Endothelial cell of umbilical vein (primary cell): ENCODE measurements at regions not wholly inside any gene's neighbourhood (a gene's known extent, or its start where the extent isn't known, plus 50 kb on each side); places are given as distances from the start of the nearest gene placed in this dataset.

Source experiments
- EZH2 ChIP-seq: IDR thresholded peaks from 2 replicates; pipeline ENCODE4 v1.6.1; 2012; ENCODE audit warnings: borderline replicate concordance, low read depth, mild to moderate bottlenecking, moderate library complexity, low read length, inconsistent platforms; ENCODE audit not compliant: severe bottlenecking
- FOS ChIP-seq: IDR thresholded peaks from 2 replicates; pipeline ENCODE4 v1.6.1; 2011; ENCODE audit warnings: mild to moderate bottlenecking, low read length, moderate library complexity, borderline replicate concordance; ENCODE audit not compliant: insufficient read depth
- GATA2 ChIP-seq: IDR thresholded peaks from 2 replicates; pipeline ENCODE4 v1.7.0; 2011; ENCODE audit warnings: low read depth, mild to moderate bottlenecking, moderate library complexity, mixed read lengths, low read length; ENCODE audit not compliant: insufficient read length, insufficient read depth
- JUN ChIP-seq: IDR thresholded peaks from 2 replicates; pipeline ENCODE4 v1.6.1; 2011; ENCODE audit warnings: borderline replicate concordance, low read depth; ENCODE audit not compliant: insufficient read length, insufficient read depth
- POLR2A ChIP-seq: IDR thresholded peaks from 2 replicates; pipeline ENCODE4 v1.6.1; 2012; ENCODE audit warnings: low read depth, mild to moderate bottlenecking, control low read depth, low read length
- POLR2AphosphoS5 ChIP-seq: IDR thresholded peaks from 2 replicates; pipeline ENCODE4 v1.6.1; 2012; ENCODE audit warnings: low read depth, mild to moderate bottlenecking, control low read depth, low read length, moderate library complexity; ENCODE audit not compliant: insufficient read depth
- TF ChIP-seq, protein P1 (sequence below), 2 donors: IDR thresholded peaks; 1 replicate in 1 of 2; 2 replicates in 1 of 2; pipeline ENCODE4 v1.5.1; 2011; ENCODE audit warnings: low read length in 2 of 2, mild to moderate bottlenecking in 2 of 2, moderate library complexity in 2 of 2, control low read depth in 1 of 2, inconsistent platforms in 1 of 2, low read depth in 1 of 2; ENCODE audit not compliant: insufficient read depth in 1 of 2; ENCODE audit errors: extremely low read depth in 1 of 2
- TF ChIP-seq, protein P2 (sequence below): IDR thresholded peaks from 2 replicates; pipeline ENCODE4 v1.6.1; 2011; ENCODE audit not compliant: insufficient read depth, insufficient read length

DNA sequence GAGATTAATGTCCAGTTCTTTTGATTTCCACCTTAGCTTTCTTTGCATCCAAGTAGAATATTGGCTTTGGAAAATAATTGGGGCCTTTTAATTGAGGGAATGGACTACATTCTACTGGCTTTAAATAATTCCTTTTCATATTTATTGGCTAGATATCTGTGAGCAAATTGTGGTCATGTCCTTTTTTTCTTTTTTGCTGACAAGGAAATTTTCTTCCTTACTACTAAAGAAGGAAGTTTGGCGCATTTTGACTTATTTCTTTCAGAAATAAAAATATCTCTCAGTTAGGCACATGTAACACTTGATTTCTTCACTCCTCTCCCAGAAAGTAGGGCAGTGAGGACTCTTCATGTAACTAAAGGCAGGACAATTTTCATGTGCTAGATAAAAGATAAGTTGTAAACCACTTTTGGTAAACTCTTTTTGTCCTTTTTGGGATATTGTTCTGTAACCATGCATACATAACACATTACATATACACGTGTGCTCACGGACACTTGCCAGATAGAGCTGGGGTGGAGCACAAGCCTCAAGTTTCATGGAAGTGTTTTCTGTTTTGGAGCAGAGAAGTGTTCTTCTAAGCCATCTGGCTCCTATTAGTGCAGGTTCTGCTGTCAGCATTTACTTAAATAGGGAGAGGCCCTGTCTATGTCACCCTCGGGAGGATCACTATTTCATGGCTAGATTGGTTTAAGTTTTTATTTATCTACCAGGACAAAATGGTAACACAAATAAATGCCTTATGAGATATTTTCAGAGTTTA is 85.1 kb upstream of the LRIG3 start:
- TF ChIP-seq, protein P1, sequence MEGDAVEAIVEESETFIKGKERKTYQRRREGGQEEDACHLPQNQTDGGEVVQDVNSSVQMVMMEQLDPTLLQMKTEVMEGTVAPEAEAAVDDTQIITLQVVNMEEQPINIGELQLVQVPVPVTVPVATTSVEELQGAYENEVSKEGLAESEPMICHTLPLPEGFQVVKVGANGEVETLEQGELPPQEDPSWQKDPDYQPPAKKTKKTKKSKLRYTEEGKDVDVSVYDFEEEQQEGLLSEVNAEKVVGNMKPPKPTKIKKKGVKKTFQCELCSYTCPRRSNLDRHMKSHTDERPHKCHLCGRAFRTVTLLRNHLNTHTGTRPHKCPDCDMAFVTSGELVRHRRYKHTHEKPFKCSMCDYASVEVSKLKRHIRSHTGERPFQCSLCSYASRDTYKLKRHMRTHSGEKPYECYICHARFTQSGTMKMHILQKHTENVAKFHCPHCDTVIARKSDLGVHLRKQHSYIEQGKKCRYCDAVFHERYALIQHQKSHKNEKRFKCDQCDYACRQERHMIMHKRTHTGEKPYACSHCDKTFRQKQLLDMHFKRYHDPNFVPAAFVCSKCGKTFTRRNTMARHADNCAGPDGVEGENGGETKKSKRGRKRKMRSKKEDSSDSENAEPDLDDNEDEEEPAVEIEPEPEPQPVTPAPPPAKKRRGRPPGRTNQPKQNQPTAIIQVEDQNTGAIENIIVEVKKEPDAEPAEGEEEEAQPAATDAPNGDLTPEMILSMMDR (IDR thresholded peaks at IDR 0.05; ENCODE audit: extremely low read depth in 1 of 2, insufficient read depth in 1 of 2, low read depth in 1 of 2, low read length in 2 of 2): no peak
- TF ChIP-seq POLR2A (no peak), JUN (no peak), FOS (no peak), EZH2 (no peak), POLR2AphosphoS5 (no peak), GATA2 (no peak)
- TF ChIP-seq, protein P2, sequence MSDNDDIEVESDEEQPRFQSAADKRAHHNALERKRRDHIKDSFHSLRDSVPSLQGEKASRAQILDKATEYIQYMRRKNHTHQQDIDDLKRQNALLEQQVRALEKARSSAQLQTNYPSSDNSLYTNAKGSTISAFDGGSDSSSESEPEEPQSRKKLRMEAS: no peak
